Sigmoid colon (tissue), 4 donors: ENCODE measurements at regions not wholly inside any gene's neighbourhood (a gene's known extent, or its start where the extent isn't known, plus 50 kb on each side); places are given as distances from the start of the nearest gene placed in this dataset.

Experiments used
- POLR2A ChIP-seq, 2 donors: fragments of 450-650 bp; IDR thresholded peaks; one replicate each; pipeline ENCODE4 v1.6.1; 2016; ENCODE audit warnings: antibody characterized with exemption in 2 of 2, mild to moderate bottlenecking in 2 of 2, moderate library complexity in 2 of 2
- POLR2AphosphoS5 ChIP-seq, 4 donors: sonication (generic); formaldehyde crosslinking; IDR thresholded peaks; one replicate each; pipeline ENCODE4 v1.6.1; 2017; ENCODE audit warnings: antibody characterized with exemption in 4 of 4
- TF ChIP-seq, protein P1 (sequence below), 4 experiments: fragments of 450-650 bp in 3 of 4; fragments of 200-600 bp in 1 of 4; IDR thresholded peaks; one replicate each; pipeline ENCODE4 v1.5.1; 2016 to 2019; ENCODE audit warnings: antibody characterized with exemption in 4 of 4, mild to moderate bottlenecking in 3 of 4, moderate library complexity in 2 of 4

GRCh38 chr5:82728926-82729702 is 348.1 kb downstream of the TMEM167A start:
- TF ChIP-seq, protein P1, sequence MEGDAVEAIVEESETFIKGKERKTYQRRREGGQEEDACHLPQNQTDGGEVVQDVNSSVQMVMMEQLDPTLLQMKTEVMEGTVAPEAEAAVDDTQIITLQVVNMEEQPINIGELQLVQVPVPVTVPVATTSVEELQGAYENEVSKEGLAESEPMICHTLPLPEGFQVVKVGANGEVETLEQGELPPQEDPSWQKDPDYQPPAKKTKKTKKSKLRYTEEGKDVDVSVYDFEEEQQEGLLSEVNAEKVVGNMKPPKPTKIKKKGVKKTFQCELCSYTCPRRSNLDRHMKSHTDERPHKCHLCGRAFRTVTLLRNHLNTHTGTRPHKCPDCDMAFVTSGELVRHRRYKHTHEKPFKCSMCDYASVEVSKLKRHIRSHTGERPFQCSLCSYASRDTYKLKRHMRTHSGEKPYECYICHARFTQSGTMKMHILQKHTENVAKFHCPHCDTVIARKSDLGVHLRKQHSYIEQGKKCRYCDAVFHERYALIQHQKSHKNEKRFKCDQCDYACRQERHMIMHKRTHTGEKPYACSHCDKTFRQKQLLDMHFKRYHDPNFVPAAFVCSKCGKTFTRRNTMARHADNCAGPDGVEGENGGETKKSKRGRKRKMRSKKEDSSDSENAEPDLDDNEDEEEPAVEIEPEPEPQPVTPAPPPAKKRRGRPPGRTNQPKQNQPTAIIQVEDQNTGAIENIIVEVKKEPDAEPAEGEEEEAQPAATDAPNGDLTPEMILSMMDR (IDR thresholded peaks at IDR 0.05), result no peak
- TF ChIP-seq POLR2A (IDR thresholded peaks at IDR 0.05), result no peak
- TF ChIP-seq POLR2AphosphoS5 (IDR thresholded peaks at IDR 0.05), result no peak
